ENCODE measurements at regions not wholly inside any gene's neighbourhood (a gene's known extent, or its start where the extent isn't known, plus 50 kb on each side); places are given as distances from the start of the nearest gene placed in this dataset.
"Not testable (repeated sequence)": the region's sequence is repeated elsewhere in the genome, so short reads cannot be mapped to it uniquely, and the experiment has no call there.

GRCh38 chr5:97937846-97938245 lies 754.8 kb upstream of the RIOK2 start:
- DNase-seq (ENCODE audit: low read depth): no peak

- no peak for DNase-seq (ENCODE audit: low read depth)
Observed at GRCh38 chr5:97943036-97943435, 760.0 kb upstream of the RIOK2 start.

- no peak for DNase-seq (ENCODE audit: low read depth)
Observed at GRCh38 chr5:97951139-97951538, 768.1 kb upstream of the RIOK2 start.

- no peak for DNase-seq (ENCODE audit: low read depth)
Observed at GRCh38 chr5:97955450-97955849, 772.4 kb upstream of the RIOK2 start.

- no peak for DNase-seq (ENCODE audit: low read depth)
Observed at GRCh38 chr5:97967292-97967691, 784.2 kb upstream of the RIOK2 start.

- no peak for DNase-seq (ENCODE audit: low read depth)
Observed at GRCh38 chr5:97968346-97968745, 785.3 kb upstream of the RIOK2 start.

GRCh38 chr5:97979740-97980139 lies 793.7 kb upstream of the RGMB start:
- no peak for DNase-seq (ENCODE audit: low read depth)

GRCh38 chr5:97980291-97980690 lies 793.2 kb upstream of the RGMB start:
- DNase-seq (ENCODE audit: low read depth): no peak

- peak; percentile 44 for DNase-seq (ENCODE audit: low read depth)
Observed at GRCh38 chr5:97986069-97986468, 787.4 kb upstream of the RGMB start.

GRCh38 chr5:97991236-97991635 lies 782.2 kb upstream of the RGMB start:
- no peak for DNase-seq (ENCODE audit: low read depth)

GRCh38 chr5:97998941-97999340 lies 774.5 kb upstream of the RGMB start:
- DNase-seq (ENCODE audit: low read depth): no peak

- no peak for DNase-seq (ENCODE audit: low read depth)
Observed at GRCh38 chr5:98004463-98004862, 769.0 kb upstream of the RGMB start.

GRCh38 chr5:98016771-98017170 lies 756.7 kb upstream of the RGMB start:
- no peak for DNase-seq (ENCODE audit: low read depth)

- not testable (repeated sequence) for DNase-seq (ENCODE audit: low read depth)
Observed at GRCh38 chr5:98030273-98030672, 743.2 kb upstream of the RGMB start.

- DNase-seq (ENCODE audit: low read depth): peak; percentile 10
Observed at GRCh38 chr5:98031036-98031435, 742.4 kb upstream of the RGMB start.

- no peak for DNase-seq (ENCODE audit: low read depth)
Observed at GRCh38 chr5:98031496-98031895, 742.0 kb upstream of the RGMB start.

- DNase-seq (ENCODE audit: low read depth): no peak
Observed at GRCh38 chr5:98031926-98032325, 741.5 kb upstream of the RGMB start.

GRCh38 chr5:98041661-98042060 lies 731.8 kb upstream of the RGMB start:
- no peak for DNase-seq (ENCODE audit: low read depth)

- no peak for DNase-seq (ENCODE audit: low read depth)
Observed at GRCh38 chr5:98042521-98042920, 730.9 kb upstream of the RGMB start.

- DNase-seq (ENCODE audit: low read depth): no peak
Observed at GRCh38 chr5:98042961-98043360, 730.5 kb upstream of the RGMB start.

- peak; percentile 2 for DNase-seq (ENCODE audit: low read depth)
Observed at GRCh38 chr5:98050583-98050982, 722.9 kb upstream of the RGMB start.

- no peak for DNase-seq (ENCODE audit: low read depth)
Observed at GRCh38 chr5:98053170-98053569, 720.3 kb upstream of the RGMB start.

GRCh38 chr5:98060148-98060547 lies 713.3 kb upstream of the RGMB start:
- DNase-seq (ENCODE audit: low read depth): no peak

GRCh38 chr5:98064118-98064685 lies 709.3 kb upstream of the RGMB start:
- no peak for DNase-seq (ENCODE audit: low read depth)
